H1 (cell line): ENCODE measurements at regions not wholly inside any gene's neighbourhood (a gene's known extent, or its start where the extent isn't known, plus 50 kb on each side); places are given as distances from the start of the nearest gene placed in this dataset.

Experiments used
- CTCF ChIA-PET: fragments of 300-600 bp; sonication (Branson Sonifier 250); formaldehyde crosslinking; loops from one replicate; lab custom pipeline; 2021; ENCODE audit not compliant: partially characterized antibody; lab: Charles Lee
- POLR2A ChIA-PET: fragments of 300-600 bp; sonication (Branson Sonifier 250); formaldehyde crosslinking; loops from one replicate; lab custom pipeline; 2021; ENCODE audit warnings: inconsistent platforms; ENCODE audit not compliant: partially characterized antibody; lab: Charles Lee
- DNase-seq, 2 experiments: peaks; one replicate each; pipeline versions ENCODE4 v3.0.0 to v3.0.0-alpha.2; 2010 to 2022; ENCODE audit warnings: low spot score in 2 of 2, low read depth in 1 of 2, mixed read lengths in 1 of 2
- FAIRE-seq: peaks from 2 replicates; lab custom pipeline; 2011; peaks lifted over from hg19 to GRCh38; lab: Jason Lieb, UNC
- H2AFZ ChIP-seq: 2 replicates; pipeline ENCODE4 v1.8.1; 2012; ENCODE audit warnings: low read length, inconsistent platforms
- H2AK5ac ChIP-seq: 2 replicates; pipeline ENCODE4 v1.6.1; 2013; ENCODE audit warnings: low read depth, low read length
- H2BK120ac ChIP-seq: replicated peaks from 2 replicates; pipeline ENCODE3; 2013; ENCODE audit warnings: low read depth, low read length, inconsistent platforms
- H2BK12ac ChIP-seq: 2 replicates; pipeline ENCODE4 v1.6.1; 2013; ENCODE audit warnings: low read depth, low read length
- H2BK15ac ChIP-seq: 2 replicates; pipeline ENCODE4 v1.6.1; 2013; ENCODE audit warnings: low read length
- H2BK20ac ChIP-seq: 2 replicates; pipeline ENCODE4 v1.6.1; 2013; ENCODE audit warnings: low read length
- H2BK5ac ChIP-seq: 2 replicates; pipeline ENCODE4 v1.6.1; 2013; ENCODE audit warnings: low read depth, low read length
- H3K14ac ChIP-seq: 2 replicates; pipeline ENCODE4 v1.6.1; 2013; ENCODE audit warnings: inconsistent platforms; ENCODE audit not compliant: insufficient read length
- H3K18ac ChIP-seq: 2 replicates; pipeline ENCODE4 v1.6.1; 2013; ENCODE audit warnings: low read length; ENCODE audit errors: extremely low read depth
- H3K23ac ChIP-seq: 2 replicates; pipeline ENCODE4 v1.6.1; 2013; ENCODE audit warnings: inconsistent platforms; ENCODE audit not compliant: insufficient read length
- H3K23me2 ChIP-seq: 2 replicates; pipeline ENCODE4 v1.6.1; 2013; ENCODE audit warnings: low read depth, low read length
- H3K27ac ChIP-seq: 2 replicates; pipeline ENCODE4 v1.6.1; 2011; ENCODE audit warnings: low read depth, low read length, inconsistent platforms
- H3K27me3 ChIP-seq, 4 experiments: replicated peaks in 1 of 4; 1 replicate in 1 of 4; 2 replicates in 3 of 4; pipeline versions ENCODE4 v1.6.1 to v1.8.1; 2011 to 2013; ENCODE audit warnings: low read length in 3 of 4, mild to moderate bottlenecking in 3 of 4, inconsistent platforms in 2 of 4, mixed read lengths in 2 of 4, moderate library complexity in 1 of 4; ENCODE audit not compliant: control insufficient read depth in 3 of 4, insufficient read depth in 3 of 4; ENCODE audit errors: extremely low read depth in 1 of 4
- H3K36me3 ChIP-seq, 4 experiments: 2 replicates each; pipeline versions ENCODE4 v1.6.1 to v1.8.1; 2011 to 2013; ENCODE audit warnings: mild to moderate bottlenecking in 4 of 4, low read length in 3 of 4, moderate library complexity in 2 of 4, control low read depth in 1 of 4, inconsistent platforms in 1 of 4; ENCODE audit not compliant: insufficient read depth in 4 of 4, control insufficient read depth in 2 of 4
- H3K4ac ChIP-seq: replicated peaks from 2 replicates; pipeline ENCODE3; 2013; ENCODE audit warnings: low read length, low read depth, mixed read lengths, inconsistent platforms; ENCODE audit not compliant: insufficient read length
- H3K4me1 ChIP-seq, 4 experiments: replicated peaks in 1 of 4; 1 replicate in 1 of 4; 2 replicates in 3 of 4; pipeline versions ENCODE4 v1.6.1 to v1.8.1; 2011 to 2013; ENCODE audit warnings: low read length in 3 of 4, inconsistent platforms in 2 of 4, mixed read lengths in 1 of 4; ENCODE audit not compliant: insufficient read depth in 4 of 4, control insufficient read depth in 3 of 4
- H3K4me2 ChIP-seq, 2 experiments: 2 replicates each; pipeline versions ENCODE4 v1.6.1 to v1.8.1; 2011 to 2013; ENCODE audit warnings: low read depth in 2 of 2, low read length in 2 of 2, control low read depth in 1 of 2, inconsistent platforms in 1 of 2, mild to moderate bottlenecking in 1 of 2; ENCODE audit not compliant: insufficient read depth in 1 of 2
- H3K4me3 ChIP-seq, 4 experiments: fragments of 200-600, 300-600 bp in 1 of 4; sonication (generic), shearing (Covaris generic), sonication (Bioruptor Twin) in 1 of 4; 2 replicates each; pipeline versions ENCODE4 v1.5.1 to v1.8.1; 2011 to 2016; ENCODE audit warnings: low read length in 4 of 4, low read depth in 3 of 4, control low read depth in 2 of 4, inconsistent platforms in 2 of 4, mild to moderate bottlenecking in 2 of 4, mixed read lengths in 1 of 4, moderate library complexity in 1 of 4; ENCODE audit not compliant: insufficient read depth in 2 of 4; ENCODE audit errors: extremely low read depth in 1 of 4
- H3K56ac ChIP-seq: replicated peaks from 2 replicates; pipeline ENCODE3; 2013; ENCODE audit warnings: low read depth, mild to moderate bottlenecking, mixed read lengths, low read length, inconsistent platforms; ENCODE audit not compliant: insufficient read length
- H3K79me1 ChIP-seq: 2 replicates; pipeline ENCODE4 v1.6.1; 2013; ENCODE audit warnings: low read depth, low read length, control low read depth
- H3K79me2 ChIP-seq, 2 experiments: 2 replicates each; pipeline versions ENCODE4 v1.6.1 to v1.8.1; 2012 to 2013; ENCODE audit warnings: low read length in 2 of 2, mild to moderate bottlenecking in 2 of 2, inconsistent platforms in 1 of 2; ENCODE audit not compliant: insufficient read depth in 2 of 2, control insufficient read depth in 1 of 2
- H3K9ac ChIP-seq, 4 experiments: replicated peaks in 1 of 4; 1 replicate in 1 of 4; 2 replicates in 3 of 4; pipeline versions ENCODE4 v1.6.1 to v1.8.1; 2011 to 2013; ENCODE audit warnings: low read depth in 3 of 4, low read length in 3 of 4, control low read depth in 2 of 4, mild to moderate bottlenecking in 2 of 4, moderate library complexity in 2 of 4, inconsistent platforms in 1 of 4; ENCODE audit errors: extremely low read depth in 1 of 4
- H3K9me3 ChIP-seq, 2 experiments: 2 replicates each; pipeline versions ENCODE4 v1.6.1 to v1.8.1; 2012 to 2013; ENCODE audit warnings: mild to moderate bottlenecking in 2 of 2, moderate library complexity in 2 of 2, control low read depth in 1 of 2, inconsistent platforms in 1 of 2, low read depth in 1 of 2, low read length in 1 of 2, mixed read lengths in 1 of 2; ENCODE audit not compliant: insufficient read depth in 2 of 2
- H4K20me1 ChIP-seq, 2 experiments: replicated peaks in 1 of 2; 2 replicates each; pipeline versions ENCODE3 to v1.8.1; 2011 to 2013; ENCODE audit warnings: inconsistent platforms in 2 of 2, low read length in 2 of 2, mild to moderate bottlenecking in 1 of 2; ENCODE audit not compliant: insufficient read depth in 2 of 2, control insufficient read depth in 1 of 2
- H4K5ac ChIP-seq: 2 replicates; pipeline ENCODE4 v1.6.1; 2013; ENCODE audit warnings: low read length, low read depth, mixed read lengths, inconsistent platforms; ENCODE audit not compliant: insufficient read length
- H4K8ac ChIP-seq: 2 replicates; pipeline ENCODE4 v1.8.0; 2013; ENCODE audit warnings: mild to moderate bottlenecking, moderate library complexity, low read length, inconsistent platforms; ENCODE audit not compliant: insufficient read depth; ENCODE audit errors: extremely low read depth
- H4K91ac ChIP-seq: replicated peaks from 2 replicates; pipeline ENCODE3; 2013; ENCODE audit warnings: low read length, mixed read lengths, inconsistent platforms; ENCODE audit not compliant: insufficient read length
- POLR2AphosphoS5 ChIP-seq: IDR thresholded peaks from 2 replicates; pipeline ENCODE4 v1.6.1; 2011; ENCODE audit warnings: low read depth, low read length
- WGBS, 2 experiments: shearing (Covaris generic) in 1 of 2; methylation state at CpG; one replicate each; pipeline versions ENCODE4 v1.1.6 to v1.1.7; 2013 to 2015; ENCODE audit warnings: low lambda C conversion rate in 2 of 2, mixed read lengths in 2 of 2, inconsistent platforms in 1 of 2, low coverage in 1 of 2, missing lambda C conversion rate in 1 of 2; ENCODE audit not compliant: insufficient replicate concordance in 2 of 2, insufficient coverage in 1 of 2, insufficient read length in 1 of 2; ENCODE audit errors: extremely low coverage in 1 of 2, missing lambda C conversion rate in 1 of 2; 5-methylcytosine and 5-hydroxymethylcytosine counted together

DNA sequence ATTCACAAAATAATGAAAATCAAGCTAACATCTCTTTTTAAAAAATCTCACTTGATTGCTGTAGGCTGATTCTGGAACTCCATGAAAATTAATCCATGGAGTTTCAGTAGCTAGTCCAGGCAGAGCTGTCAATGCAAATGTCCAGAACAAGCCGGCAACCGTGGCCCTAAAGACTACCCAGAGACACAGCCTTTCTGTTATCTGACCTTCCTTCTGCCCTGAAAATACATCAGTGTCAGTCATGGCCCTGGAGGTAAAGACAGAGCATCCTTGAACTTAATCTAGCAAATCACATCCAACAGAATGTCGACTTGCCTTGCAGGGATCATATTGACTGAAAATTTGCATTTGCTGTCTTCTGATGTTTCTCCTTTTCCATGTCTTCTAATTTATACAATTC lies 887.4 kb upstream of the B3GALT2 start:
- Histone ChIP-seq H2BK120ac (no peak overlapping the region), H3K4me2 (no peak overlapping the region), H4K20me1 (no peaks in the 10 kb centered on the region), H2AK5ac (no peak overlapping the region), H2BK15ac (no peak overlapping the region), H4K8ac (no peak overlapping the region), H3K9ac (no peak overlapping the region), H2AFZ (no peak overlapping the region), H3K18ac (no peak overlapping the region), H3K4me1 (no peaks in the 10 kb centered on the region), H2BK12ac (no peak overlapping the region), H3K79me2 (no peaks in the 10 kb centered on the region), H3K56ac (no peak overlapping the region), H3K4ac (no peak overlapping the region), H3K27ac (no peak overlapping the region), H4K5ac (no peak overlapping the region), H4K91ac (no peak overlapping the region), H3K36me3 (no peaks in the 10 kb centered on the region), H2BK20ac (no peak overlapping the region), H3K14ac (no peak overlapping the region), H3K9me3 (no peaks in the 10 kb centered on the region), H3K27me3 (no peaks in the 10 kb centered on the region), H3K23ac (no peak overlapping the region), H2BK5ac (no peak overlapping the region), H3K79me1 (no peaks in the 10 kb centered on the region), H3K23me2 (no peaks in the 10 kb centered on the region), H3K4me3 (no peak overlapping the region)
- FAIRE-seq (no peak), DNase-seq (no peak)
- ChIA-PET CTCF (interaction anchor here (1.2 kb wide), 1 partner anchor 44 kb away, joined by 4 read pairs; no protein-coding TSS in a partner anchor), POLR2A (no interaction called here)
- WGBS, 2 experiments: 96% methylated on average over 3 of the region's 3 CpGs; no CpG with 5 or more reads in 1 of the 2 experiments
- TF ChIP-seq POLR2AphosphoS5: no peak
